ENCODE measurements at regions not wholly inside any gene's neighbourhood (a gene's known extent, or its start where the extent isn't known, plus 50 kb on each side); places are given as distances from the start of the nearest gene placed in this dataset.

DNA sequence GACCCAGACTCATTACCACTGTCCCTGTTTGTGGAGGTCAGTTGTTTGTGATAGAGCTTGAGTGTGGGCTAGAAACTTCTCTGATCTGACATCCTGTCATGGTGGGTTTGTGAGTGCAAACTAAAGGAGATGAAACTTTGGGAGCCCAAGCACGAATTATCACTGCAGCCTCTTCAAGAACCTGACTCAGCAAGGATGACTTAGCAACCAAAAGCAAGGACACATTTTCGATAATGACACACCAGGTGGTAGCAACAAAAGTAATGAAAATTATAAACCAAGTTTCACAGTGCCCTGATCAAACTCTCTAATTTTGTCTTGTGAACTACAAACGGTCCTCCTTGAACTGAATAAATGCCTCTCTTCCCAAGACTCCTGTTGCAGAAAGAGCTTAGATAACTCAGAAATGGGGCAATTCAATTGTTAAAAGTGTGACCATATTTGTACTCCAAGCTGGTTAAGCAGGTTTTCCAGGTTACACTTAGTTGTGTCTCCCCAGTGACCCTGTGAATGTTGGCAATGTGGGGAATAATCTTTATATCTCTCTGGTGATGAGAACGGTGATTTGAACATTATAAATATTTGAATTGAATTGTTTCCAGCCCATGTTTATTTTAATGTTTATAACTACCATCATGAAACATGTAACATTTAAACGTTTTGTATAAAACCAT, 52.6 kb upstream of the ATP8A1 start:
- DNase-seq (ENCODE audit: low read depth) = no peak
- TF ChIP-seq, protein P1, sequence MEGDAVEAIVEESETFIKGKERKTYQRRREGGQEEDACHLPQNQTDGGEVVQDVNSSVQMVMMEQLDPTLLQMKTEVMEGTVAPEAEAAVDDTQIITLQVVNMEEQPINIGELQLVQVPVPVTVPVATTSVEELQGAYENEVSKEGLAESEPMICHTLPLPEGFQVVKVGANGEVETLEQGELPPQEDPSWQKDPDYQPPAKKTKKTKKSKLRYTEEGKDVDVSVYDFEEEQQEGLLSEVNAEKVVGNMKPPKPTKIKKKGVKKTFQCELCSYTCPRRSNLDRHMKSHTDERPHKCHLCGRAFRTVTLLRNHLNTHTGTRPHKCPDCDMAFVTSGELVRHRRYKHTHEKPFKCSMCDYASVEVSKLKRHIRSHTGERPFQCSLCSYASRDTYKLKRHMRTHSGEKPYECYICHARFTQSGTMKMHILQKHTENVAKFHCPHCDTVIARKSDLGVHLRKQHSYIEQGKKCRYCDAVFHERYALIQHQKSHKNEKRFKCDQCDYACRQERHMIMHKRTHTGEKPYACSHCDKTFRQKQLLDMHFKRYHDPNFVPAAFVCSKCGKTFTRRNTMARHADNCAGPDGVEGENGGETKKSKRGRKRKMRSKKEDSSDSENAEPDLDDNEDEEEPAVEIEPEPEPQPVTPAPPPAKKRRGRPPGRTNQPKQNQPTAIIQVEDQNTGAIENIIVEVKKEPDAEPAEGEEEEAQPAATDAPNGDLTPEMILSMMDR (IDR thresholded peaks at IDR 0.05; ENCODE audit: low read depth, low read length, missing control alignments) = no peak
- in situ Hi-C loops (cut with HindIII; ENCODE audit: low sequenced_read_pairs) = no loop called here
- no peak overlapping the region for H3K4me3 ChIP-seq (ENCODE audit: low read depth, low read length)

GRCh38 chr4:42708625-42709024, 51.7 kb upstream of the ATP8A1 start:
- no peak overlapping the region for H3K4me3 ChIP-seq (ENCODE audit: low read depth, low read length)
- TF ChIP-seq, protein P1 (IDR thresholded peaks at IDR 0.05; ENCODE audit: low read depth, low read length, missing control alignments) = no peak
- in situ Hi-C loops (cut with HindIII; ENCODE audit: low sequenced_read_pairs) = no loop called here
- DNase-seq (ENCODE audit: low read depth) = no peak
